GM12872 (cell line): ENCODE measurements at regions not wholly inside any gene's neighbourhood (a gene's known extent, or its start where the extent isn't known, plus 50 kb on each side); places are given as distances from the start of the nearest gene placed in this dataset.

Source experiments
- TF ChIP-seq, protein P1 (sequence below): IDR thresholded peaks from 3 replicates; pipeline ENCODE4 v1.5.1; 2011; ENCODE audit warnings: low read depth, mild to moderate bottlenecking, low read length, moderate library complexity; ENCODE audit not compliant: insufficient read depth

DNA sequence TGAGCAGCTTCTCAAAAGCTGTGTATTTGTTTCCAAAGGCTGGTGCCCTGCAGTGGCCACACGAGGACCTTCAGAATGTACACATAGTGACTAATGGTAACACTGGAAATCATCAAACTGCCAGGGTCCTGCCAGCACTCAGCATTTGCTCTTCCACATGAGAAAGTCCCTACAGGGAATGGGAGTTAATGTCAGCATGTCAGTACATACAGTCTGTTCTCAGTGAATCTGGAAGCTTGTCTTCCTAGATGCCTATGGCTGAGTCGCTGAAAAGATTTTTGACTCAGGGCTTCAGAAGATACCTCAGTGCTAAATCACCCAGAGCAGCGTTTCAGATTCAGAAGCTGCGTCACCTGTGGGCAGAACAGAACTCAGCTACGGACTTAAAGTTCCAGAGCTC, 108.2 kb downstream of the CDC7 start:
- TF ChIP-seq, protein P1, sequence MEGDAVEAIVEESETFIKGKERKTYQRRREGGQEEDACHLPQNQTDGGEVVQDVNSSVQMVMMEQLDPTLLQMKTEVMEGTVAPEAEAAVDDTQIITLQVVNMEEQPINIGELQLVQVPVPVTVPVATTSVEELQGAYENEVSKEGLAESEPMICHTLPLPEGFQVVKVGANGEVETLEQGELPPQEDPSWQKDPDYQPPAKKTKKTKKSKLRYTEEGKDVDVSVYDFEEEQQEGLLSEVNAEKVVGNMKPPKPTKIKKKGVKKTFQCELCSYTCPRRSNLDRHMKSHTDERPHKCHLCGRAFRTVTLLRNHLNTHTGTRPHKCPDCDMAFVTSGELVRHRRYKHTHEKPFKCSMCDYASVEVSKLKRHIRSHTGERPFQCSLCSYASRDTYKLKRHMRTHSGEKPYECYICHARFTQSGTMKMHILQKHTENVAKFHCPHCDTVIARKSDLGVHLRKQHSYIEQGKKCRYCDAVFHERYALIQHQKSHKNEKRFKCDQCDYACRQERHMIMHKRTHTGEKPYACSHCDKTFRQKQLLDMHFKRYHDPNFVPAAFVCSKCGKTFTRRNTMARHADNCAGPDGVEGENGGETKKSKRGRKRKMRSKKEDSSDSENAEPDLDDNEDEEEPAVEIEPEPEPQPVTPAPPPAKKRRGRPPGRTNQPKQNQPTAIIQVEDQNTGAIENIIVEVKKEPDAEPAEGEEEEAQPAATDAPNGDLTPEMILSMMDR = no peak

DNA sequence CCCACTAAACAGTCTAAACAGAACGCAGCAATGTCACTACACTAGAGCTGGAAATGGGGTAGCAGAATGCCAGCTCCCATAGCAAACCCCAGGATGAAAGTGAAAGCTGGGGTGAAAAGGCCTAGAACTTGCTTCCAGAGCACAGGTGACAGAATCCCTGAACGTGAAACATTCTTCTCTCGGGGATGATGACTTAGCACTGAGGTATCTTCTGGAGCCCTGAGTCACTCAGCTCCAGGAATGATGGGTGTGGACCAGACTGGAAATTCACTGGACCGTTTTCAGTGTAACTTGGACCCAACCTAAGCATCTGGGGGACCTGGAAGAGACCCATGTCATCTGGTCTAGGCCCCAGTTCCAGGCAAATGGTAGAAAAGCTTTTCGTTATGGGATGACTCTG, 108.9 kb downstream of the CDC7 start:
- TF ChIP-seq, protein P1 = no peak

DNA sequence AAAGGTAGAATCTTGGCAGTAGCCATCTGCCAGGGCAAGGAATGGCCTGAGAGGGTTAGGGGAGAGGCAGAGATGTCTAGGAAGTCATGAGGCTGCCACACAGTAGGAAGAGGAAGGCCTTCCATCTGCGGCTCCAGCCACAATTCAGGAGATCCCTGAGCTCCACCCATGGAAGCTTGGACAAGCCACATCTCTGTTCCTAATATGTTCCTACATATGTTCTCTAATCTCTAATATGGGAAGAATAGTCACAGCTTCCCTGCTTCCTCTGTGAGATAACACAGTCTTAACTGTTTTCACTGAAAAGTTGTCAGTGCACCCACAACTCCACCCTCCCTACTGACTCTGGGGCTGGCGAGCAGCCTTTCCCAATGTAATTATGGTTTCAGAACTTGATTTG, 109.5 kb downstream of the CDC7 start:
- TF ChIP-seq, protein P1 = no peak

DNA sequence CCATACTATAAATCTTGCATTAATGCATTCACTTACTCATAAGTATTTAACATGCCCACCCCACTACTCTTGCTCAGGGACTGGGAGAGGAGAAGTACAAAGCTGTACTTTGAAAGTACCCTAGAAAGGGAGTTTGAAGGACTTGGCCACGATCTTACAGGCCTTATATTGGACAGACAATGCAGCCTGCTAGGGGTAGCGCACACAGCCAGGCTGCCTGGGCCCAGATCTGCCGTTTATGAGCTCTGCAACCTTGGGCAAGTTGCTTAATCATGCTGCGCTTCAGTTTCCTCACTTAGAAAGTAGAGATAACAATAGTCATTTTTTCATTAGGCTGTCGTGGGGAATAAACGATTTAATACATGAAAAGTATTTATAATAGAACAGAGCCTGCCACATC, 110.1 kb downstream of the CDC7 start:
- TF ChIP-seq, protein P1 = no peak

DNA sequence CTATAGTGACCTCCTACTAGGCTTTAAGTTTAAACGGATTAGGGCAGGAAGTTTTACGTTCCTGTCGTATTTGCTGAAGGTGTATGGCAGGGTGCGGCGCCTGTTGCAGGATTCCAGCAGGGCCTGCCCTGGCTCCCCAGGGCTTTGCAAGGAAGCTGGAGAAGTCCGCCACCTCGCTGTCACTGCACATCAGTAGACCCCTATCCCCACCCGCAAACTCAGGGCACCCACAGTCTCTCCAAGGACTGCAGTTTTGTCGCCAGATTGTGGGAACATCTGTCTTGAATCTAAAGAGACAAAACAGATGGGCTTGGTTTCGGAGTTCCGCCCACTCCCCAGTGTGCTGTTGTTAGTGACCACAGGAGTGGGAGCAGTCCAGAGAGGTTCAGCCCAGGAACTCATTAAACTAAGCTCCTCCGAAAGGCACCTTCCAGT, 110.8 kb downstream of the CDC7 start:
- TF ChIP-seq, protein P1 = no peak

DNA sequence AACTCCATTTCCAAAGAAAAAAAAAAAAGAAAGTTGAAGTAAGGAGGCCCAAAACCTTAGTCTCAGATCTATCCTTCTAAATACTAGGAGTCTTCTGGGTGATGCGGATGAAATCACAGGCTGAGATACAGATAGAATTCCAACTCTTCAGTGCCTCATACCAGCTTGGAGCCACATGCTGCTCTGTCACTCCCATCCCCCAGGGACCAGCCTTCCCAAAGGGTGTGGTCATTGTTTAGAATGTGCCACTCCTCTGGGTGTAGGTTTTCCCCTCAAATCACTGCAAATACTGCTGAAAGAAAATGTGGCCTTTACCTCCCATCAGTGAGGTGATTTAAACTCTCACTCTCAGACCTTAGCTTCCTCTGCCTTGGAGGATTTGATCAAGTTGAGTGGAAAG, 112.9 kb downstream of the CDC7 start:
- TF ChIP-seq, protein P1 = no peak

DNA sequence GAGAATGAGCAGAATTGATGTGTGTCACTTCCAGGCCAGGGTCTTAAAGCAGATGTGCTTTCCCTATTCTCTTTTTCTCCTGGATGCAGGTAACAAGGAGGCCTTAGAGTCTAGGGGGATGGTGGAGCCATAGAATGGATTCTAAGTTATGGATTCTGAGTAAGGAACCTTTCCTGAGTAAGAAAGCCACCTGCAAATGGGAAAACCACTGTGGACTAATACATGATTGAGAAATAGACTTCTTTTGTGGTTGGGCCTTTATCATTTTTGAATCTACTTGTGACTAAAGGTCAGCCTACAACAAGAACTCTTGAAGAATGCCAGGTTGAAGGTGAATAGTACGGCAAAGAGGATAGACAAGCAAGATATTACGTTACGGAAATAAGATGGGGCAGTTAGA, 116.1 kb downstream of the CDC7 start:
- TF ChIP-seq, protein P1 = no peak
